CD14-positive monocyte (primary cell): ENCODE measurements at regions not wholly inside any gene's neighbourhood (a gene's known extent, or its start where the extent isn't known, plus 50 kb on each side); places are given as distances from the start of the nearest gene placed in this dataset.

Experiments used
- DNase-seq, 3 donors: peaks; one replicate each; pipeline ENCODE4 v3.0.0-alpha.2; 2011 to 2022
- H2AFZ ChIP-seq: 2 replicates; pipeline ENCODE4 v1.6.0; 2012; ENCODE audit warnings: mild to moderate bottlenecking, low read depth, low read length, inconsistent platforms; ENCODE audit not compliant: insufficient read depth, poor library complexity, severe bottlenecking
- H3K27ac ChIP-seq, 2 donors: 1 replicate in 1 of 2; 2 replicates in 1 of 2; pipeline ENCODE4 v1.5.1; 2012 to 2013; ENCODE audit warnings: low read length in 2 of 2, control low read depth in 1 of 2, inconsistent platforms in 1 of 2, low read depth in 1 of 2, mild to moderate bottlenecking in 1 of 2
- H3K27me3 ChIP-seq, 2 donors: one replicate each; pipeline versions ENCODE4 v1.6.0 to v1.6.1; 2011 to 2013; ENCODE audit warnings: low read length in 2 of 2; ENCODE audit not compliant: control insufficient read depth in 2 of 2, insufficient read depth in 2 of 2
- H3K36me3 ChIP-seq, 2 donors: replicated peaks in 1 of 2; 1 replicate in 1 of 2; 2 replicates in 1 of 2; pipeline versions ENCODE4 v1.5.1 to v1.6.1; 2012 to 2013; ENCODE audit warnings: low read length in 2 of 2, control low read depth in 1 of 2, inconsistent platforms in 1 of 2, mild to moderate bottlenecking in 1 of 2; ENCODE audit not compliant: insufficient read depth in 2 of 2, control insufficient read depth in 1 of 2
- H3K4me1 ChIP-seq, 2 donors: 1 replicate in 1 of 2; 2 replicates in 1 of 2; pipeline versions ENCODE4 v1.5.1 to v1.6.1; 2012 to 2013; ENCODE audit warnings: low read length in 2 of 2, control low read depth in 1 of 2, inconsistent platforms in 1 of 2, mild to moderate bottlenecking in 1 of 2, moderate library complexity in 1 of 2; ENCODE audit not compliant: insufficient read depth in 2 of 2, control insufficient read depth in 1 of 2
- H3K4me2 ChIP-seq: replicated peaks from 2 replicates; pipeline ENCODE3; 2012; ENCODE audit warnings: low read length, moderate library complexity, mild to moderate bottlenecking; ENCODE audit not compliant: poor library complexity, severe bottlenecking; ENCODE audit errors: extremely low read depth
- H3K4me3 ChIP-seq, 3 experiments: fragments of 200-600 bp in 1 of 3; sonication (generic) in 1 of 3; replicated peaks in 1 of 3; 1 replicate in 2 of 3; 2 replicates in 1 of 3; pipeline ENCODE4 v1.5.1; 2011 to 2013; ENCODE audit warnings: low read length in 3 of 3, mild to moderate bottlenecking in 3 of 3, control low read depth in 2 of 3, low read depth in 2 of 3, inconsistent platforms in 1 of 3, moderate library complexity in 1 of 3
- H3K79me2 ChIP-seq: 2 replicates; pipeline ENCODE4 v1.6.0; 2012; ENCODE audit warnings: mild to moderate bottlenecking, control low read depth, inconsistent platforms, low read length, moderate library complexity; ENCODE audit not compliant: insufficient read depth
- H3K9ac ChIP-seq: 2 replicates; pipeline ENCODE4 v1.6.0; 2017; ENCODE audit warnings: low read length, mild to moderate bottlenecking; ENCODE audit not compliant: insufficient read depth, poor library complexity, severe bottlenecking
- H3K9me3 ChIP-seq, 2 donors: replicated peaks in 1 of 2; 1 replicate in 1 of 2; 2 replicates in 1 of 2; pipeline versions ENCODE4 v1.5.1 to v1.6.1; 2012 to 2013; ENCODE audit warnings: low read length in 2 of 2, control low read depth in 1 of 2; ENCODE audit not compliant: control insufficient read depth in 1 of 2, insufficient read depth in 1 of 2
- H4K20me1 ChIP-seq: 2 replicates; pipeline ENCODE4 v1.6.0; 2012; ENCODE audit warnings: mild to moderate bottlenecking, low read length, control low read depth, moderate library complexity; ENCODE audit not compliant: insufficient read depth
- H3K27ac Mint-ChIP-seq, 7 donors: one replicate each; pipeline ENCODE4 v1.8.0; 2020; ENCODE audit warnings: mild to moderate bottlenecking in 7 of 7, mixed read lengths in 7 of 7, moderate library complexity in 6 of 7, inconsistent platforms in 2 of 7
- H3K27me3 Mint-ChIP-seq, 3 donors: one replicate each; pipeline ENCODE4 v1.8.0; 2021 to 2022; ENCODE audit warnings: low read depth in 3 of 3, mild to moderate bottlenecking in 3 of 3, mixed read lengths in 3 of 3, moderate library complexity in 3 of 3, inconsistent platforms in 1 of 3
- H3K36me3 Mint-ChIP-seq, 2 donors: one replicate each; pipeline ENCODE4 v1.8.0; 2020; ENCODE audit warnings: mixed read lengths in 2 of 2, inconsistent platforms in 1 of 2, mild to moderate bottlenecking in 1 of 2
- H3K4me1 Mint-ChIP-seq: one replicate; pipeline ENCODE4 v1.8.0; 2020; ENCODE audit warnings: mild to moderate bottlenecking, mixed read lengths
- H3K4me3 Mint-ChIP-seq, 2 donors: one replicate each; pipeline ENCODE4 v1.8.0; 2020; ENCODE audit warnings: mild to moderate bottlenecking in 2 of 2, mixed read lengths in 2 of 2, moderate library complexity in 1 of 2
- H3K9me3 Mint-ChIP-seq, 7 donors: one replicate each; pipeline ENCODE4 v1.8.0; 2020 to 2022; ENCODE audit warnings: mixed read lengths in 7 of 7, mild to moderate bottlenecking in 6 of 7, moderate library complexity in 6 of 7, inconsistent platforms in 2 of 7
- CTCF ChIP-seq: fragments of 200-600 bp; IDR thresholded peaks from one replicate; pipeline ENCODE4 v1.8.0; 2022; ENCODE audit warnings: antibody characterized with exemption, mild to moderate bottlenecking
- WGBS: methylation state at CpG from one replicate; pipeline ENCODE4 v1.1.5; 2013; ENCODE audit warnings: missing lambda C conversion rate; ENCODE audit not compliant: insufficient coverage; 5-methylcytosine and 5-hydroxymethylcytosine counted together
- intact Hi-C, 2 donors: fragments of 100-400 bp; cut with micrococcal nuclease; formaldehyde crosslinking; loops; one replicate each; pipeline versions ENCODE4 v1.15.0 to v1.15.1; 2023

- WGBS: 95% methylated on average over 2 of the region's 4 CpGs
- Mint-ChIP-seq H3K36me3 (no peaks in the 10 kb centered on the region), H3K4me1 (no peaks in the 10 kb centered on the region), H3K27ac (no peak overlapping the region), H3K9me3 (peaks cover 0 to 3% (median 0%) of the 10 kb centered on the region in 7 donors), H3K4me3 (no peak overlapping the region), H3K27me3 (peaks cover 4 to 13% (median 4%) of the 10 kb centered on the region in 3 donors)
- no peaks in the 10 kb centered on the region for H3K9me3 ChIP-seq
- no peak for TF ChIP-seq CTCF
- no peaks in the 10 kb centered on the region for H3K27me3 ChIP-seq
- H3K4me2 ChIP-seq: no peak overlapping the region
- no peak overlapping the region for H3K27ac ChIP-seq
- no peaks in the 10 kb centered on the region for H3K36me3 ChIP-seq
- H3K79me2 ChIP-seq: no peaks in the 10 kb centered on the region
- DNase-seq: no peak
- H2AFZ ChIP-seq: no peak overlapping the region
- H4K20me1 ChIP-seq: no peaks in the 10 kb centered on the region
- H3K9ac ChIP-seq: no peak overlapping the region
- H3K4me1 ChIP-seq: no peaks in the 10 kb centered on the region
- intact Hi-C loops: no loop called here
- H3K4me3 ChIP-seq: no peak overlapping the region
These were observed 324.6 kb downstream of the DYSF start for GRCh38 chr2:71777946-71778345.

GRCh38 chr2:71776227-71776626 lies 322.9 kb downstream of the DYSF start:
- Histone ChIP-seq H3K4me1 (no peaks in the 10 kb centered on the region), H3K4me3 (no peak overlapping the region), H3K36me3 (no peaks in the 10 kb centered on the region), H3K9me3 (no peaks in the 10 kb centered on the region), H3K27me3 (no peaks in the 10 kb centered on the region), H3K79me2 (no peaks in the 10 kb centered on the region), H3K4me2 (no peak overlapping the region), H3K9ac (no peak overlapping the region), H4K20me1 (no peaks in the 10 kb centered on the region), H2AFZ (no peak overlapping the region), H3K27ac (no peak overlapping the region)
- Mint-ChIP-seq H3K4me3 (no peak overlapping the region), H3K4me1 (no peaks in the 10 kb centered on the region), H3K36me3 (no peaks in the 10 kb centered on the region), H3K9me3 (peaks cover 0 to 3% (median 0%) of the 10 kb centered on the region in 7 donors), H3K27me3 (peaks cover 3 to 12% (median 4%) of the 10 kb centered on the region in 3 donors), H3K27ac (no peak overlapping the region)
- no peak for DNase-seq
- WGBS: 87% methylated on average over 3 of the region's 3 CpGs
- no peak for TF ChIP-seq CTCF
- intact Hi-C loops: no loop called here
